PC-3 (cell line): ENCODE measurements at regions not wholly inside any gene's neighbourhood (a gene's known extent, or its start where the extent isn't known, plus 50 kb on each side); places are given as distances from the start of the nearest gene placed in this dataset.

ENCODE experiments used
- EZH2 ChIP-seq: fragments of 300-600 bp; sonication (generic); IDR thresholded peaks from one replicate; pipeline ENCODE4 v1.6.1; 2017; ENCODE audit warnings: antibody characterized with exemption, mild to moderate bottlenecking, low read length; ENCODE audit not compliant: unreplicated experiment
- EZH2phosphoT487 ChIP-seq: fragments of 300-600 bp; sonication (generic); IDR thresholded peaks from 2 replicates; pipeline ENCODE4 v1.6.1; 2018; ENCODE audit warnings: mild to moderate bottlenecking, antibody characterized with exemption, low read length, borderline replicate concordance
- TF ChIP-seq, protein P1 (sequence below): fragments of 300-600 bp; sonication (generic); conservative IDR thresholded peaks from 2 replicates; pipeline ENCODE4 v1.5.1; 2017; ENCODE audit warnings: antibody characterized with exemption, low read depth, mild to moderate bottlenecking, low read length

DNA sequence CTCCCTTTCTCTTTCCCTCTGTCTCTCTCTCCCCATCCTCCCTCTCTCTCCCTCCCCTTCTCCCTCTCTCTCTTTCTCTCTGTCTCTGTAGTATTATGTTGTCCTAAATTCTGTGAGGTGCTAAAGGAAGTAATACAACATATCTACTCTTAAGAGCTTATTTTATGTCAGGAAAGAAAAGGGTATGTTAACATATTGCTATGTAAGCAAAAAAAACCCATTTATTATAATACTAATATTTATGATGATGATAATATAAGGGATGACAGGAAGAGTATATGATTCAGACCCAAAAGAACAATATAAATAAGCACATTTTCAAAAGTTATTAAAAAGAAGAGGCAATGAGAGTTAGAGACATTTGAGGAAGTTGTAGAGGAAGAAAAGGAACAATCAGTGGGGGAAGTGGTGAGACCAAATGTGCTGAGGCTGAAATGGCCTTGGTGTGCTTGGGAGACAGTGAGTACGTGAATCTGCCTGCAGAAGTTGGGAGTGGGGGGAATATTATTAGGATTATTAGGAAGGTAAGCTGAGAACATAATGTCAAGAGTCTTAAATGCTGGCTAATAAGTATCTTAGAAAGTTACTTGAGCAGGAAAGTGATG lies 303.6 kb upstream of the FERMT1 start:
- TF ChIP-seq, protein P1, sequence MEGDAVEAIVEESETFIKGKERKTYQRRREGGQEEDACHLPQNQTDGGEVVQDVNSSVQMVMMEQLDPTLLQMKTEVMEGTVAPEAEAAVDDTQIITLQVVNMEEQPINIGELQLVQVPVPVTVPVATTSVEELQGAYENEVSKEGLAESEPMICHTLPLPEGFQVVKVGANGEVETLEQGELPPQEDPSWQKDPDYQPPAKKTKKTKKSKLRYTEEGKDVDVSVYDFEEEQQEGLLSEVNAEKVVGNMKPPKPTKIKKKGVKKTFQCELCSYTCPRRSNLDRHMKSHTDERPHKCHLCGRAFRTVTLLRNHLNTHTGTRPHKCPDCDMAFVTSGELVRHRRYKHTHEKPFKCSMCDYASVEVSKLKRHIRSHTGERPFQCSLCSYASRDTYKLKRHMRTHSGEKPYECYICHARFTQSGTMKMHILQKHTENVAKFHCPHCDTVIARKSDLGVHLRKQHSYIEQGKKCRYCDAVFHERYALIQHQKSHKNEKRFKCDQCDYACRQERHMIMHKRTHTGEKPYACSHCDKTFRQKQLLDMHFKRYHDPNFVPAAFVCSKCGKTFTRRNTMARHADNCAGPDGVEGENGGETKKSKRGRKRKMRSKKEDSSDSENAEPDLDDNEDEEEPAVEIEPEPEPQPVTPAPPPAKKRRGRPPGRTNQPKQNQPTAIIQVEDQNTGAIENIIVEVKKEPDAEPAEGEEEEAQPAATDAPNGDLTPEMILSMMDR: no peak
- no peak for TF ChIP-seq EZH2
- TF ChIP-seq EZH2phosphoT487: no peak
